ENCODE measurements at regions not wholly inside any gene's neighbourhood (a gene's known extent, or its start where the extent isn't known, plus 50 kb on each side); places are given as distances from the start of the nearest gene placed in this dataset.
A peak's percentile ranks its signal among the peaks of the same experiment; 100 is the strongest.

DNA sequence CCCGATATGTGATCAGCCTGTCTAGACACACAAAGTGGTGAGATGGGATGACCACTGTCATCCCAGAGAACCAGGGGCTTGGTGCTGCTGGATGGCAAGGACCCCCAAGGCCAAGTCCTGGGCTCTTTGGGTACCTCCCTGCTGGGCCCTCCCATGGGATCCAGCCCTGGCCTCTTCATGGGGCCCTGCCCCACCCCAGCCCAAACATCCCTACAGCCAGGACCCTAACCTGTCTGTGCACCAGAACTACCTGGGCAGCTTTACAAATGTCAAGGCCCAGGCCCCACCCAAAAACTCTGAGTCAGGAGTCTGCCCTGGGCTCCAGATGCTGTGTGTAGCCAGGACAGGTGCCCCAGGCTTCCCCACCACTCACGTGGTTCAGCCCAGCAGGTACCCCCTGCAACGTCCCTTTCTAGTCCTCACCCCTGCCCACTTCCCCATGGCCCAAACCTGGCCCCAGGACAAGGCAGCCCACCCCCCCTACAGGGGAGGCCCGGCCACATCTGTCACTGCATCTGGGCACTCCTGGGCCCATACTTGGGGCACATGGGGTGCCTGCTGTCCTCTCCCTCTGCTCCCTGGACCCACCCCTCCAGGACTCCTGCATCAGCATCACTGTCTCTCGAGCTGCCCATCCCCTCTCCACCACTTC, 233.5 kb downstream of the TUBA3C start (continued):
- TF ChIP-seq ZNF704 (tag by site-specific recombination; IDR thresholded peaks at IDR 0.05) (no peak), YY2 (tag by site-specific recombination; IDR thresholded peaks at IDR 0.05) (no peak), ZEB2 (tag by site-specific recombination; IDR thresholded peaks at IDR 0.05) (no peak), ZNF2 (tag by site-specific recombination; IDR thresholded peaks at IDR 0.05) (no peak)

DNA sequence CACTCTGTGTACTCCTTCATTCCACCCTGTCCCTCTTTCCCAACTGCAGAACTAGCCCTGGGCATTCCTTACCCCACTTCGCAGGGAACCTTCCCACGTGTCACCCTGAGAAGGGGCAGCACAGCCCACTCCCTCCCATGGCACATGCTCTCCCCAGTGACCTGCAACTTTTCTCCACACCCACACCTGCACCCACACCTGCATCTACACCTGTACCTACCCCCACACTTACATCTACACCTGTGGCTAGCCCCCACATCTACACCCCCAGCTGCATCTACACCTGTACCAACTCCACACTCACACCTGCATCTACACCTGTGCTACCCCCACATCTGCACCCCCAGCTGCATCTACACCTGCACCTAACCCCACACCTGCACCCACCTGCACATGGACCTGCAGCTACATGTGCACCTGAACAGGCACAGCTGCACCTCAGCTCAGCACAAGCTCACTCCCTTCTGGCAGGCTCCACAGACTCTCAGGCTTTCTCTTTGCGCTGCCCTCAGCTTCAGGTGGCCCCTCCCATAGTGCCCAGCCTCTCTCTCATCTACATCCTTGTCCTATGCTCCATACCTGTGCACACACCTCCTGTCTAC, 234.1 kb downstream of the TUBA3C start:
- POLR2A ChIA-PET, result no interaction called here
- CTCF ChIA-PET, result no interaction called here
- no peaks in the 10 kb centered on the region for H3K9me3 ChIP-seq (ENCODE audit: control insufficient read depth, insufficient read depth, low read depth, low read length)
- no peak overlapping the region for H3K27ac ChIP-seq (ENCODE audit: extremely low read depth, low read depth, low read length)
- TF ChIP-seq YY1 (tag by site-specific recombination; IDR thresholded peaks at IDR 0.05) (no peak), HOXC10 (CRISPR knock-in tag; IDR thresholded peaks at IDR 0.05) (no peak), ZNF324 (tag by site-specific recombination; IDR thresholded peaks at IDR 0.05) (no peak), EGR2 (tag by site-specific recombination; IDR thresholded peaks at IDR 0.05; ENCODE audit: low read depth) (peak; percentile 52; the same call in 1 of the 2 replicates)
- H3K36me3 ChIP-seq (ENCODE audit: control insufficient read depth in 2 of 2, insufficient read depth in 1 of 2, low read length in 2 of 2), result no peaks in the 10 kb centered on the region
- no peak overlapping the region for H3K4me3 ChIP-seq (ENCODE audit: low read depth, low read length)
- no peaks in the 10 kb centered on the region for H3K4me1 ChIP-seq (ENCODE audit: control insufficient read depth, insufficient read depth, low read length)

- CTCF ChIA-PET, result no interaction called here
- Histone ChIP-seq H3K27ac (ENCODE audit: extremely low read depth, low read depth, low read length) (no peak overlapping the region), H3K36me3 (ENCODE audit: control insufficient read depth in 2 of 2, insufficient read depth in 1 of 2, low read length in 2 of 2) (no peaks in the 10 kb centered on the region), H3K9me3 (ENCODE audit: control insufficient read depth, insufficient read depth, low read depth, low read length) (no peaks in the 10 kb centered on the region), H3K4me1 (ENCODE audit: control insufficient read depth, insufficient read depth, low read length) (no peaks in the 10 kb centered on the region), H3K4me3 (ENCODE audit: low read depth, low read length) (no peak overlapping the region)
- POLR2A ChIA-PET, result no interaction called here
- TF ChIP-seq, protein P1, sequence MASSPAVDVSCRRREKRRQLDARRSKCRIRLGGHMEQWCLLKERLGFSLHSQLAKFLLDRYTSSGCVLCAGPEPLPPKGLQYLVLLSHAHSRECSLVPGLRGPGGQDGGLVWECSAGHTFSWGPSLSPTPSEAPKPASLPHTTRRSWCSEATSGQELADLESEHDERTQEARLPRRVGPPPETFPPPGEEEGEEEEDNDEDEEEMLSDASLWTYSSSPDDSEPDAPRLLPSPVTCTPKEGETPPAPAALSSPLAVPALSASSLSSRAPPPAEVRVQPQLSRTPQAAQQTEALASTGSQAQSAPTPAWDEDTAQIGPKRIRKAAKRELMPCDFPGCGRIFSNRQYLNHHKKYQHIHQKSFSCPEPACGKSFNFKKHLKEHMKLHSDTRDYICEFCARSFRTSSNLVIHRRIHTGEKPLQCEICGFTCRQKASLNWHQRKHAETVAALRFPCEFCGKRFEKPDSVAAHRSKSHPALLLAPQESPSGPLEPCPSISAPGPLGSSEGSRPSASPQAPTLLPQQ (tag by site-specific recombination; IDR thresholded peaks at IDR 0.05), result no peak
- TF ChIP-seq ZNF521 (tag by site-specific recombination; IDR thresholded peaks at IDR 0.05) (no peak), TCF7L2 (IDR thresholded peaks at IDR 0.05; ENCODE audit: borderline replicate concordance, low read depth, low read length) (no peak), ZNF335 (tag by site-specific recombination; conservative IDR thresholded peaks at IDR 0.05) (no peak), ZNF140 (tag by site-specific recombination; IDR thresholded peaks at IDR 0.05) (no peak), ZNF596 (tag by site-specific recombination; IDR thresholded peaks at IDR 0.05) (no peak), ZNF341 (tag by site-specific recombination; IDR thresholded peaks at IDR 0.05; ENCODE audit: low read depth) (no peak), ZNF530 (tag by site-specific recombination; IDR thresholded peaks at IDR 0.05; ENCODE audit: low read depth) (no peak), ZNF610 (tag by site-specific recombination; IDR thresholded peaks at IDR 0.05; ENCODE audit: borderline replicate concordance) (no peak), ZSCAN5A (tag by site-specific recombination; IDR thresholded peaks at IDR 0.05) (no peak), ZNF747 (tag by site-specific recombination; IDR thresholded peaks at IDR 0.05) (no peak), ZNF214 (tag by site-specific recombination; IDR thresholded peaks at IDR 0.05; ENCODE audit: borderline replicate concordance) (no peak), ZNF202 (tag by site-specific recombination; IDR thresholded peaks at IDR 0.05; ENCODE audit: borderline replicate concordance) (no peak), ZNF223 (tag by site-specific recombination; IDR thresholded peaks at IDR 0.05) (no peak), ZNF621 (tag by site-specific recombination; IDR thresholded peaks at IDR 0.05) (no peak)
Observed at GRCh38 chr13:18946738-18947137, 234.9 kb downstream of the TUBA3C start.

Measured in HEK293 (cell line).